CD4-positive, CD25-positive, alpha-beta regulatory T cell (primary cell): ENCODE measurements at regions not wholly inside any gene's neighbourhood (a gene's known extent, or its start where the extent isn't known, plus 50 kb on each side); places are given as distances from the start of the nearest gene placed in this dataset.

Source experiments
- ATAC-seq, 2 donors: fragments of 150-1000 bp; cut with Tn5 transposase; one replicate each; pipeline ENCODE4 v1.10.0; 2021; ENCODE audit warnings: low read depth in 2 of 2, moderate number of reproducible peaks in 2 of 2, moderate library complexity in 1 of 2
- DNase-seq, 3 donors: peaks; one replicate each; pipeline versions ENCODE4 v3.0.0 to v3.0.0-alpha.2; 2012 to 2022; ENCODE audit warnings: mixed read lengths in 1 of 3
- H3K27ac ChIP-seq: one replicate; pipeline ENCODE4 v1.7.0; 2013; ENCODE audit warnings: mild to moderate bottlenecking, low read length; ENCODE audit not compliant: insufficient read depth, poor library complexity, severe bottlenecking
- H3K27me3 ChIP-seq: one replicate; pipeline ENCODE4 v1.7.0; 2013; ENCODE audit warnings: low read length; ENCODE audit not compliant: control insufficient read depth, insufficient read depth
- H3K36me3 ChIP-seq: one replicate; pipeline ENCODE4 v1.7.0; 2013; ENCODE audit warnings: mild to moderate bottlenecking, low read length, moderate library complexity; ENCODE audit not compliant: control insufficient read depth, insufficient read depth
- H3K4me1 ChIP-seq: 2 replicates; pipeline ENCODE4 v1.7.0; 2013; ENCODE audit warnings: mild to moderate bottlenecking, low read length; ENCODE audit not compliant: insufficient read depth, control insufficient read depth, poor library complexity, severe bottlenecking
- H3K4me3 ChIP-seq: one replicate; pipeline ENCODE4 v1.7.0; 2013; ENCODE audit warnings: low read depth, mild to moderate bottlenecking, low read length, moderate library complexity
- H3K9me3 ChIP-seq, 2 experiments: 1 replicate in 1 of 2; 2 replicates in 1 of 2; pipeline ENCODE4 v1.7.0; 2013; ENCODE audit warnings: low read length in 2 of 2, mild to moderate bottlenecking in 1 of 2, moderate library complexity in 1 of 2; ENCODE audit not compliant: control insufficient read depth in 2 of 2
- H3K27ac Mint-ChIP-seq, 3 donors: one replicate each; pipeline ENCODE4 v1.8.0; 2020 to 2022; ENCODE audit warnings: mild to moderate bottlenecking in 3 of 3, mixed read lengths in 3 of 3, moderate library complexity in 2 of 3
- H3K27me3 Mint-ChIP-seq: one replicate; pipeline ENCODE4 v1.8.0; 2022; ENCODE audit warnings: mild to moderate bottlenecking, mixed read lengths
- H3K36me3 Mint-ChIP-seq: one replicate; pipeline ENCODE4 v1.8.0; 2020; ENCODE audit warnings: mixed read lengths
- H3K4me1 Mint-ChIP-seq, 4 donors: one replicate each; pipeline ENCODE4 v1.8.0; 2020 to 2022; ENCODE audit warnings: mixed read lengths in 4 of 4, mild to moderate bottlenecking in 1 of 4
- H3K4me3 Mint-ChIP-seq, 4 donors: one replicate each; pipeline ENCODE4 v1.8.0; 2020 to 2022; ENCODE audit warnings: mild to moderate bottlenecking in 4 of 4, mixed read lengths in 4 of 4, moderate library complexity in 3 of 4
- H3K9me3 Mint-ChIP-seq, 7 donors: one replicate each; pipeline ENCODE4 v1.8.0; 2020 to 2022; ENCODE audit warnings: mixed read lengths in 7 of 7, mild to moderate bottlenecking in 3 of 7, moderate library complexity in 2 of 7

- no peaks in the 10 kb centered on the region for H3K27me3 Mint-ChIP-seq
- no peak overlapping the region for H3K4me3 Mint-ChIP-seq
- peaks cover 0 to 18% (median 6%) of the 10 kb centered on the region in 7 donors for H3K9me3 Mint-ChIP-seq
Observed at GRCh38 chr1:118783095-118783758, 204.9 kb downstream of the TBX15 start.

GRCh38 chr1:118773656-118774055, 214.5 kb downstream of the TBX15 start:
- Histone ChIP-seq H3K36me3 (no peaks in the 10 kb centered on the region), H3K4me3 (no peak overlapping the region), H3K27ac (no peak overlapping the region), H3K9me3 (peaks cover 0 to 3% of the 10 kb centered on the region in 2 experiments), H3K27me3 (no peaks in the 10 kb centered on the region), H3K4me1 (no peaks in the 10 kb centered on the region)
- Mint-ChIP-seq H3K27ac (no peak overlapping the region), H3K36me3 (no peaks in the 10 kb centered on the region), H3K9me3 (peaks cover 2 to 15% (median 10%) of the 10 kb centered on the region in 7 donors), H3K4me1 (no peaks in the 10 kb centered on the region), H3K27me3 (no peaks in the 10 kb centered on the region), H3K4me3 (no peak overlapping the region)
- ATAC-seq (no peak), DNase-seq (no peak)

More at GRCh38 chr1:118783095-118783758, 204.9 kb downstream of the TBX15 start:
- Mint-ChIP-seq H3K4me1 (no peaks in the 10 kb centered on the region), H3K27ac (no peak overlapping the region), H3K36me3 (no peaks in the 10 kb centered on the region)
- Histone ChIP-seq H3K27ac (no peak overlapping the region), H3K4me1 (no peaks in the 10 kb centered on the region), H3K9me3 (peaks cover 0 to 3% of the 10 kb centered on the region in 2 experiments), H3K36me3 (no peaks in the 10 kb centered on the region), H3K4me3 (no peak overlapping the region), H3K27me3 (no peaks in the 10 kb centered on the region)
- DNase-seq = no peak
- ATAC-seq = no peak

- no peak overlapping the region for H3K27ac ChIP-seq
- Mint-ChIP-seq H3K36me3 (no peaks in the 10 kb centered on the region), H3K27me3 (no peaks in the 10 kb centered on the region), H3K9me3 (peaks cover 0 to 15% (median 11%) of the 10 kb centered on the region in 7 donors), H3K4me1 (no peaks in the 10 kb centered on the region), H3K4me3 (no peak overlapping the region), H3K27ac (no peak overlapping the region)
- H3K36me3 ChIP-seq = no peaks in the 10 kb centered on the region
- ATAC-seq (no peak), DNase-seq (no peak)
- H3K9me3 ChIP-seq = peaks cover 0 to 5% of the 10 kb centered on the region in 2 experiments
- H3K4me1 ChIP-seq = no peaks in the 10 kb centered on the region
- no peak overlapping the region for H3K4me3 ChIP-seq
- no peaks in the 10 kb centered on the region for H3K27me3 ChIP-seq
Observed at GRCh38 chr1:118767971-118768370, 220.2 kb downstream of the TBX15 start.

GRCh38 chr1:118753976-118754375, 234.2 kb downstream of the TBX15 start:
- Mint-ChIP-seq H3K27ac (no peak overlapping the region), H3K36me3 (no peaks in the 10 kb centered on the region), H3K9me3 (peaks cover 2 to 8% (median 4%) of the 10 kb centered on the region in 7 donors), H3K4me3 (no peak overlapping the region), H3K27me3 (no peaks in the 10 kb centered on the region), H3K4me1 (no peaks in the 10 kb centered on the region)
- Histone ChIP-seq H3K27me3 (no peaks in the 10 kb centered on the region), H3K4me3 (no peak overlapping the region), H3K9me3 (no peaks in the 10 kb centered on the region), H3K36me3 (no peaks in the 10 kb centered on the region), H3K27ac (no peak overlapping the region), H3K4me1 (no peaks in the 10 kb centered on the region)
- ATAC-seq = no peak
- DNase-seq = no peak

GRCh38 chr1:118751166-118751565, 237.0 kb downstream of the TBX15 start:
- no peaks in the 10 kb centered on the region for H3K9me3 ChIP-seq

GRCh38 chr1:118744420-118744819, 243.7 kb downstream of the TBX15 start:
- no peaks in the 10 kb centered on the region for H3K4me1 Mint-ChIP-seq
- no peak overlapping the region for H3K4me3 Mint-ChIP-seq
- no peak overlapping the region for H3K27ac Mint-ChIP-seq
- H3K36me3 Mint-ChIP-seq = no peaks in the 10 kb centered on the region
- no peak for DNase-seq
- no peaks in the 10 kb centered on the region for H3K27me3 Mint-ChIP-seq
- peaks cover 0 to 2% of the 10 kb centered on the region in 2 experiments for H3K9me3 ChIP-seq
- H3K27ac ChIP-seq = no peak overlapping the region
- no peak for ATAC-seq
- peaks cover 0 to 6% (median 2%) of the 10 kb centered on the region in 7 donors for H3K9me3 Mint-ChIP-seq
- H3K36me3 ChIP-seq = no peaks in the 10 kb centered on the region
- H3K4me1 ChIP-seq = no peaks in the 10 kb centered on the region
- H3K4me3 ChIP-seq = no peak overlapping the region
- H3K27me3 ChIP-seq = no peaks in the 10 kb centered on the region

More at GRCh38 chr1:118751166-118751565, 237.0 kb downstream of the TBX15 start:
- H3K4me1 ChIP-seq = no peaks in the 10 kb centered on the region
- ATAC-seq (no peak), DNase-seq (no peak)
- no peaks in the 10 kb centered on the region for H3K36me3 Mint-ChIP-seq
- no peaks in the 10 kb centered on the region for H3K27me3 ChIP-seq
- peaks cover 0 to 8% (median 4%) of the 10 kb centered on the region in 7 donors for H3K9me3 Mint-ChIP-seq
- no peak overlapping the region for H3K4me3 ChIP-seq
- H3K27ac Mint-ChIP-seq = no peak overlapping the region
- H3K36me3 ChIP-seq = no peaks in the 10 kb centered on the region
- H3K27me3 Mint-ChIP-seq = no peaks in the 10 kb centered on the region
- H3K4me3 Mint-ChIP-seq = no peak overlapping the region
- no peak overlapping the region for H3K27ac ChIP-seq
- no peaks in the 10 kb centered on the region for H3K4me1 Mint-ChIP-seq

- peaks cover 0 to 14% (median 2%) of the 10 kb centered on the region in 7 donors for H3K9me3 Mint-ChIP-seq
- Histone ChIP-seq H3K36me3 (no peaks in the 10 kb centered on the region), H3K9me3 (peaks cover 0 to under 1% of the 10 kb centered on the region in 2 experiments), H3K4me1 (no peaks in the 10 kb centered on the region), H3K27me3 (no peaks in the 10 kb centered on the region), H3K27ac (no peak overlapping the region), H3K4me3 (no peak overlapping the region)
- no peaks in the 10 kb centered on the region for H3K36me3 Mint-ChIP-seq
- ATAC-seq (no peak), DNase-seq (no peak)
- no peak overlapping the region for H3K4me3 Mint-ChIP-seq
- no peaks in the 10 kb centered on the region for H3K4me1 Mint-ChIP-seq
- no peak overlapping the region for H3K27ac Mint-ChIP-seq
- H3K27me3 Mint-ChIP-seq = no peaks in the 10 kb centered on the region
Observed at GRCh38 chr1:118739501-118739900, 248.6 kb downstream of the TBX15 start.

GRCh38 chr1:118736322-118736721, 251.8 kb downstream of the TBX15 start:
- Histone ChIP-seq H3K36me3 (no peaks in the 10 kb centered on the region), H3K27ac (no peak overlapping the region), H3K27me3 (no peaks in the 10 kb centered on the region), H3K4me1 (no peaks in the 10 kb centered on the region), H3K4me3 (no peak overlapping the region), H3K9me3 (no peaks in the 10 kb centered on the region)
- H3K4me3 Mint-ChIP-seq = no peak overlapping the region
- no peaks in the 10 kb centered on the region for H3K36me3 Mint-ChIP-seq
- no peak for ATAC-seq
- H3K4me1 Mint-ChIP-seq = no peaks in the 10 kb centered on the region
- no peak overlapping the region for H3K27ac Mint-ChIP-seq
- no peak for DNase-seq
- H3K27me3 Mint-ChIP-seq = no peaks in the 10 kb centered on the region
- H3K9me3 Mint-ChIP-seq = peaks cover 0 to 14% (median 4%) of the 10 kb centered on the region in 7 donors
